ENCODE measurements at regions not wholly inside any gene's neighbourhood (a gene's known extent, or its start where the extent isn't known, plus 50 kb on each side); places are given as distances from the start of the nearest gene placed in this dataset.

GRCh38 chr9:115747731-115748130 lies 405.9 kb upstream of the PAPPA start:
- TF ChIP-seq FOXM1 (IDR thresholded peaks at IDR 0.05; ENCODE audit: borderline replicate concordance, low read depth) (no peak), TEAD4 (IDR thresholded peaks at IDR 0.05) (no peak), EGR1 (IDR thresholded peaks at IDR 0.05) (no peak), ZBTB7A (IDR thresholded peaks at IDR 0.05; ENCODE audit: low read depth) (no peak), MAX (IDR thresholded peaks at IDR 0.05) (no peak), REST (IDR thresholded peaks at IDR 0.05; ENCODE audit: low read depth) (no peak)

- no peak for TF ChIP-seq EP300 (IDR thresholded peaks at IDR 0.05; ENCODE audit: borderline replicate concordance)
- no peak for TF ChIP-seq CREB1 (IDR thresholded peaks at IDR 0.05; ENCODE audit: low read depth)
- TF ChIP-seq USF1 (IDR thresholded peaks at IDR 0.05): no peak
- no peak for TF ChIP-seq MAX (IDR thresholded peaks at IDR 0.05)
- no peak for TF ChIP-seq ZBTB7A (IDR thresholded peaks at IDR 0.05; ENCODE audit: low read depth)
- TF ChIP-seq TCF12 (IDR thresholded peaks at IDR 0.05; ENCODE audit: low read depth): no peak
- TF ChIP-seq TEAD4 (IDR thresholded peaks at IDR 0.05): no peak
- no peak for TF ChIP-seq EGR1 (IDR thresholded peaks at IDR 0.05)
- no peak for TF ChIP-seq RAD21 (IDR thresholded peaks at IDR 0.05; ENCODE audit: low read depth)
- no peak for TF ChIP-seq NFIC (IDR thresholded peaks at IDR 0.05)
- TF ChIP-seq REST (IDR thresholded peaks at IDR 0.05; ENCODE audit: low read depth): no peak
- no peak for TF ChIP-seq TAF1 (IDR thresholded peaks at IDR 0.05; ENCODE audit: low read depth)
- TF ChIP-seq CEBPB (IDR thresholded peaks at IDR 0.05): no peak
- TF ChIP-seq FOXM1 (IDR thresholded peaks at IDR 0.05; ENCODE audit: borderline replicate concordance, low read depth): no peak
- TF ChIP-seq YY1 (IDR thresholded peaks at IDR 0.05; ENCODE audit: low read depth): no peak
These were observed 396.9 kb upstream of the PAPPA start for GRCh38 chr9:115756736-115757135.

- no peak for TF ChIP-seq CREB1 (IDR thresholded peaks at IDR 0.05; ENCODE audit: low read depth)
- TF ChIP-seq EGR1 (IDR thresholded peaks at IDR 0.05): no peak
These were observed 396.1 kb upstream of the PAPPA start for GRCh38 chr9:115757461-115757860.

- TF ChIP-seq CREB1 (IDR thresholded peaks at IDR 0.05; ENCODE audit: low read depth) (no peak), ZBTB7A (IDR thresholded peaks at IDR 0.05; ENCODE audit: low read depth) (no peak), TAF1 (IDR thresholded peaks at IDR 0.05; ENCODE audit: low read depth) (no peak), TCF12 (IDR thresholded peaks at IDR 0.05; ENCODE audit: low read depth) (no peak), REST (IDR thresholded peaks at IDR 0.05; ENCODE audit: low read depth) (no peak), YY1 (IDR thresholded peaks at IDR 0.05; ENCODE audit: low read depth) (no peak), MAX (IDR thresholded peaks at IDR 0.05) (no peak), NFIC (IDR thresholded peaks at IDR 0.05) (no peak), TEAD4 (IDR thresholded peaks at IDR 0.05) (no peak), RAD21 (IDR thresholded peaks at IDR 0.05; ENCODE audit: low read depth) (no peak)
These were observed 395.1 kb upstream of the PAPPA start for GRCh38 chr9:115758441-115758840.

GRCh38 chr9:115759426-115759825 lies 394.2 kb upstream of the PAPPA start:
- no peak for TF ChIP-seq RAD21 (IDR thresholded peaks at IDR 0.05; ENCODE audit: low read depth)
- no peak for TF ChIP-seq YY1 (IDR thresholded peaks at IDR 0.05; ENCODE audit: low read depth)
- TF ChIP-seq TAF1 (IDR thresholded peaks at IDR 0.05; ENCODE audit: low read depth): no peak
- no peak for TF ChIP-seq EGR1 (IDR thresholded peaks at IDR 0.05)
- TF ChIP-seq FOXM1 (IDR thresholded peaks at IDR 0.05; ENCODE audit: borderline replicate concordance, low read depth): no peak
- TF ChIP-seq MAX (IDR thresholded peaks at IDR 0.05): no peak
